NCI-H1694 treated with DMSO at 0.1 percent for 48 hours (cell line): ENCODE measurements at regions not wholly inside any gene's neighbourhood (a gene's known extent, or its start where the extent isn't known, plus 50 kb on each side); places are given as distances from the start of the nearest gene placed in this dataset.
"Not testable (repeated sequence)": the region's sequence is repeated elsewhere in the genome, so short reads cannot be mapped to it uniquely, and the experiment has no call there.

Experiments used
- DNase-seq: peaks from one replicate; lab custom pipeline; 2025; lab: John Stamatoyannopoulos, UW

DNA sequence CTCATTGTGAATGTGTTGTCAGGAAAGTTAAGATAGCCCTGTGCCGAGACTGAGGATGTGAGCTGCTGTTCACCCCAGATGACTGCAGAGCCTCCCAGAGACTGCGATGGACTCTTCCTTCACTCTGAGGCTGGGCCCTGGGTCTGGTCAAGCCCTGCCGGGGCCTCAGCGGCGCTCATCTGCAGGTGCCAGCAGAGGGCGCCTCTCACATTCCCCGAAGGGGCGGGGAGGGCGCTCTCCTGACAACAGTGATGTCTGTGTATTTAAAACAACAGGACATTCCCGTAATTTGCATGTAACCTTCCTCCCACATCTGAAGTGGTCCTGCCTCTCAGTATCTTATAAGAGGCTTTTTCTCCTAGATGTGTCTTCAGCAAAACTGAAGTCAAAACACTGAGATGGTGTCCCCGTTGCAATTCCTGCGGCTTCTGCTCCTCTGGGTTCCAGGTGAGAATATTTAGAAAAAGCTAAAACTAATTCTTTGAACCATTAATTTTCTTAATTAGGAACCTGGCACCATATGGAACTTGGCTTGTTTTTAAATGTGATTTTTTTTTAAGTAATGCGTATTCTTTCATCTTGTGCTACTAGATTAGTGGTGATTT lies 1377.9 kb downstream of the RPIA start:
- DNase-seq = no peak

GRCh38 chr2:90076311-90076710 lies 1384.8 kb downstream of the RPIA start:
- no peak for DNase-seq

DNA sequence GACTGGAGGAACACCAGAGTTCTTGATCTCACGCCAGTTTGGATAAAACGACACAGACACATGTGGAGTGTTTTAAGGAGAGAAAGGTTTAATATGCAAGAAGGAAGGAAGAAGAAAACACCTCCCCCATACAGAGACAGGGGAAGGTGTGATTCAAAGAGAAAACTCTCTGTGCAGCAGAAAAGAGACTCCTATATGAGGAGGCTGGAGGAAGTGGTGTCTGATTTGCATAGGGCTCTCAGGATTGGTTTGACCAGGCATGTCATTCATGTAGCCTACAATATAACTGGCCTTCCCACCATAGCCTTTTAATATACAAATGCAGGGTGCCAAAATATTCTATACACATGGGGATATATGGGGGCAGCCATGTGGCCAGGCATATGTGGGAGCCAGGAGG lies 1386.5 kb downstream of the RPIA start:
- DNase-seq = no peak

DNA sequence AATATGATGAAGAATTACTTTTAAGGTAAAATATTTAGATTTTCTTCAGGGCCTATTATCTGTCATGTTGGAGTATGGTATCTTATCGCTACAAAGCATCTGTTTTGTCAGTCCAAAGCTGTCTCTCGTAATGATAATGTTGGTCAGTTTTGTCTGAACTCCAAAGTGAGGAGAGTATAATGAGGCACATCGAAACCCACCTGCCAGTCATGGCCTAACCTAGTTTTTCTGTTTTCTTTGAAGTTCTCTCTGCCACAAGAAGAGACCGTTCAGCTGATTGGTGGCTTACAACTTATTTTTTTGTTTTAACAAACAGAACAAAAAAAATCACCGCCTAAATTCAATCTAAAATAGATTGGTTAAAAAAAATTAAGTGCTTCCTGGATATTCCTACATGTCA lies 1387.9 kb downstream of the RPIA start:
- no peak for DNase-seq

DNA sequence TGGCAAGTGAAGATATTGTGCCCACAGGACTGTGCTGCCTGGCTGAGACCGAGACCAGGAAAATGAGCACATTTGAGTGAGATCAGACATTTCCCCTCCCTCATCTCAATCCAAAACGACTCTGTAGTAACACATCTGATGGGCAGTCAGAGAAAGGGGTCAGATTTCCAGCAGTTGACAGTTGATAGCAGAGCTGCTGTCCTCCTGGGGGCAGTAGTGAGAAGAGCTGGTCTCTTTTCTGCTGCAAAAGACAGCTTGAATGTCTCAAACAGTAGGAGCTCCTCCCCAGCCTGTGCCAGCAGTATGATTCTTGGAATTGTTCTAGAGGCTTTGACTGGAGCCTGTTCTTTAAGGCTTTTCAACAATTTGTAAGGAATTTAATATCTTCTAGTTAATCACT lies 1396.3 kb downstream of the RPIA start:
- not testable (repeated sequence) for DNase-seq

DNA sequence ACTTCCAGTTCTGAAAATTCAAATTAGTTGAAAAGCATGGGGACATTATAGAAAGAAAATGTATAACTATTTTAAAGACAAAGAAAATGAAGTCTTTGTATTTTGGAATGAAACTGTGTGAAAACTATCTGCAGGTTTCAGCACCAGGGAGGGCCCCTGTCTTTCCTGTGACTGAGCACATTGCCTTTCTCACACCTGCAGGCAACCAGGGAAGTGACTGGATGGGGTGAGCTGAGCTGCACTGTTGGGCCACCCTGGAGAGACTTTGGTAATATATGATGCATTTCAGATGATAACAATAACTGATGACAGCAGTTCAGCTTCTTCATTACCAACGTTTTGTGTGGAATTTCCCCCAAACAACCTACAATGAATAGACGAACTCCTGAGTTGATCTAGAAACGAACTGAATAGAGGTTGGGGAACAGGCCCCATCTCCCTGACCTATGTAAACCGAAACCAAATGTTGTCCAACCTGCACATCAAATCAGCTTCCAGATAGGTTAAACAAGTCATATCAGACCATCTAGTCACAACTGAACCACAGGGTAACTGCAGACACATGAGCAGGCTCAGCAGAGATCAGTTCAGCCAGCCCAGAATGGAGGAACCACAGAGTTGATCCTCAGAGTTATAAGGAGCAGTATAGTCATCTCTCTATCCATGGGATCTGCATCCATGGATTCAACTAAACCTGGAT lies 1402.2 kb downstream of the RPIA start:
- DNase-seq = not testable (repeated sequence)

- DNase-seq = not testable (repeated sequence)
Observed at GRCh38 chr2:90097617-90098016, 1406.1 kb downstream of the RPIA start.

- DNase-seq = not testable (repeated sequence)
Observed at GRCh38 chr2:90105142-90105541, 1413.7 kb downstream of the RPIA start.

DNA sequence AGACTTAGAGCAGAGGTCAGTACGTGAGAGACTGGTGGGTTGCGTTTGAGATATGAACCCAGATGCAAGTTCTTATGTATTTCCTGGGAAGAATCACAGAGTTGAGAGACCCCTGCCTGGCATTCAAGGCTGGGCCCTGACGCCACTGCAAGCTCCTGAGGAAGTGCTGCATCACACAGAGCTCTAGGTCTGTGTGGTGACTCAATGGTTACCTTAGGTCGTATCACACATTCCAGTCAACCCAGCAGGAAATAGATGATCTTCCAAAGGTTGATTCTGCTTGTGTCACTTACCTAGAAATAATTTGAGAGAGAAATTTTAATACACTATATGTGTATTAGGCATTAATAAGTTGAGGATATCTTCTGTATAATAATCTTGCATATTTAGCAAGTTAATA lies 1431.9 kb downstream of the RPIA start:
- DNase-seq = not testable (repeated sequence)

DNA sequence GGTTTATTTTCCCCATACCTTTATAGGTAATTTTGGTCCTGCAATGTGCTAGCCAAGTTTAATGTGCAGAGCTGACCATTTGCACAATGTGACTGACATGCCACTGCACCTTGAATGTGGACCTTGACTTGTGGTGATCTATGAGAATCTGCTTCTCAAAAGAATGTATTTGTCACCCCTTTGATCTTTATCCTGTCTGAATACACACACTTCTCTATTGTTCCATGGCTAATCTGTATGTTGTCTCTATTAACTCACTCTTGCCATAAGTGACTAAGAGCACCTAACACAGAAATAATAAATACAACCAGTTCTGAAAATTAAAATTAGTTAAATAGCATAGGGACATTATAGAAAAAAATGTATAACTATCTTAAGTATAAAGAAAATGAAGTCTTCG lies 1447.6 kb downstream of the RPIA start:
- DNase-seq = not testable (repeated sequence)

DNA sequence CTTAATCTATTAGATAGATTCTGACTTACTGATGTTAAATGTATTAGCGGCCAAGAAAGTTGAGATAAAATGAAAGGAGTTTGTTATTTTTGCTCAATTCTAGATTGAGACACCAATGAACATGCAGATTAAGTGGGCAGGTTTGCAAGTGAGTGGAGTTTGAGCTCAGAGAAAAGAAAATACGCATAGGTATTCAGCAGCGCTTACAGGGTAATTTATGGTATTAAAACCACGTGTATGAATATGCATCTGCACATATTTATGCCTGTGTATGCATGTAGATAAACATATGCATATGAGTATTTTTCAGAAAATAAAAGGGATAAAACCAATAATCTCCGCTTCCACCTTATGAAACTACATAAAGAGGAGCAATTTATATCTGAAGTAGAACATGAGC lies 1450.1 kb downstream of the RPIA start:
- not testable (repeated sequence) for DNase-seq

DNA sequence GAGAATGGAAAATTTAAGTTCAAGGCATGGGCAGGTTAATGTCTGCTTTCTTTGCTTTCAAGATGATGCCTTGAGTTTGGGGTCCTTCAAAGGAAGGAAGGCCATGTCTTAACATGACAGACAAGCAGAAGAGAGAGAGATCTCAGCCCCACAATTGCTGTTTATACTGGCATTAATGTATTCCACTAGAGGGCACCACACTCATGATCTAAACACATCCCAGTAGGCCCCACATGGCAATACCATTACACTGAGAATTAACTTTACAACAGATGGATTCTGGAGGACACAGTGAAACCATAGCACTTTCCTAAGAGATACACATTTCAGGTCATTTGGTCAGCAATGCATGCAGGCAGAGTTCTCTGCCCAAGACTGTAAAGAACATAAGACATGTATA lies 1460.3 kb downstream of the RPIA start:
- not testable (repeated sequence) for DNase-seq

- not testable (repeated sequence) for DNase-seq
Observed at GRCh38 chr2:90170978-90171377, 1479.5 kb downstream of the RPIA start.

- not testable (repeated sequence) for DNase-seq
Observed at GRCh38 chr2:90173081-90173480, 1481.6 kb downstream of the RPIA start.

- DNase-seq = not testable (repeated sequence)
Observed at GRCh38 chr2:90179591-90179990, 1488.1 kb downstream of the RPIA start.

GRCh38 chr2:90207454-90208058 lies 1516.1 kb downstream of the RPIA start:
- peak; percentile 27 for DNase-seq

DNA sequence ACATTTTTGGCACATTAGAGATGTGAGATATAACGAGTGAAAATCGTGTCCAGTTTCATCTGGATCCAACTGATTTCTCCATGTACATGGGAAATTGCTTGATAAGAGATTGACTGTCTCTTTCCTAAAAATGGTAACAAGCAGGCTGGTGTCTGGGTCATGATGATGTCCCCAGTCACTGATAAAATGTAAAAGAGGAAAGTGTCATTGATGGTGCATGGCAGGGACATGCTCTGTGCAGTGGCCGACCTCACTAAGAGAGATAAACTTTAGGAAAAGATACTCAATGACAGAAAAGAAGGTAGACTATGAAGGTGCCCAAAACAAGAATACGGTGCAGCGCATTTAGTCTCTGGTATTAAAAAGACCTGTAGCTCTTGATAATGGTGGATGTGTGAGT lies 1517.5 kb downstream of the RPIA start:
- no peak for DNase-seq

DNA sequence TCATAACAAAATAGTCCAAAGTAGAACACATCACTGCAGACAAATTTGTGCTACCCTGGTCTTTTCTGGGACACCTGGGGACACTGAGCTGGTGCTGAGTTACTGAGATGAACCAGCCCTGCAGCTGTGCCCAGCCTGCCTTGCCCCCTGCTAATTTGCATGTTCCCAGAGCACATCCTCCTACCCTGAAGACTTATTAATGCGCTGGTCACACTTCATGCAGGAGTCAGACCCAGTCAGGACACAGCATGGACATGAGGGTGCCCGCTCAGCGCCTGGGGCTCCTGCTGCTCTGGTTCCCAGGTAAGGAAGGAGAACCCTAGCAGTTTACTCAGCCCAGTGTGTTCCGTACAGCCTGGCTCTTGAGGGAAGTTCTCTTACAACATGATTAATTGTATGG lies 1518.3 kb downstream of the RPIA start:
- no peak for DNase-seq

DNA sequence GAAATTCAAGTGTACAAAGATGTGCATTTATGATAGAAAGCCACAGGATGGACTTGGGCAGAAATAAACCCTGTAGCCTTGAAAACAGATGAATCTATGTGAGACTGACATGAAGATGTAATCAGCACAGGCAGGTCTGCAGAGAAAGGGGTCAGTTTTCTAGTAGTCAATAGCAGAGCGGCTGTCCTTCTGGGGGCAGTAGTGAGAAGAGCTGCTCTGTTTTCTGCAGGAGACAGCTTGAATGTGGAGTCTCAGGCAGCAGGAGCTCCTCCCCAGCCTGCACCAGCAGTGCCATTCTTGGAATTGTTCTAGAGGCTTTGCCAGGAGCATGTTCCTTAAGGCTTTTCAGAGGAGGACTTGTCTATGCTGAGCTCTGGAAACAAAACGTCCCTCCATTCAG lies 1524.4 kb downstream of the RPIA start:
- DNase-seq = not testable (repeated sequence)

DNA sequence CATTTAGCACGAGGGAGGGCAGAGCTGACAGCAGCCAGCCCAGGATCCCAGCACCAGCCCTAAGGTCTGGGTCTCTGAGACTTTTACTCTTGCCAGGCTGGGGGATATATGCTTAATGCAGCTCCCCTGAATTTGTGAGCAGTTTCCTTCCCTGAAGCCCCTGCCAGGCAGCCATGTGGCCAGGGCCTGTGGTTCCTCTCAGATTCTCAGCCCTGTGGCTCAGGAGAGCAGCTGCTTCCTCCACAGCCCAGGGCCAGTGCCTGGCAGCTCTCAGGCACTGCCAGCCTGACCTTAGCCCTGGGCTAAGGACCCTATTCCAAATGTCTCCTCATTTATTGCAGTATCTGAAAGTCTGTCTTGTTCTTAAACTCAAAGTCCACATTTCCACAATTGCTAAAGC lies 1525.3 kb downstream of the RPIA start:
- DNase-seq = not testable (repeated sequence)

DNA sequence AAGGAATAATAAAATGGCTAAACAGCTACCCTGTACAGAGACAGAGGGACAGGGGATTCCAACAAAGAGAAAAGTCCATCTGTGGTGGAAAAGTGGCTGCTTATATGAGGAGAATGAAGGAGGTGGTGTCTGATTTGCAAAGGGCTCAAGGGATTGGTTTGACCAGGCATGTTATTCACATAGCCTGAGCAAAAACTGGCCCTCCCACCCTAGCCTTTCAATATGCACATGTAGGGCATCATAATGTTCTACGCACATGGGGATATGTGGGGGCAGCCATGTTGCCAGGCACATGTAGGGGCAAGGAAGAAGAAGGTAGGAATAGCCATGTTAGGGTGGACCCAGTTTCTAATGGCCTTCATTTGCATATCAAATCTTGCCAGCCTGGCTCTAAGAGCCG lies 1527.1 kb downstream of the RPIA start:
- DNase-seq = not testable (repeated sequence)

DNA sequence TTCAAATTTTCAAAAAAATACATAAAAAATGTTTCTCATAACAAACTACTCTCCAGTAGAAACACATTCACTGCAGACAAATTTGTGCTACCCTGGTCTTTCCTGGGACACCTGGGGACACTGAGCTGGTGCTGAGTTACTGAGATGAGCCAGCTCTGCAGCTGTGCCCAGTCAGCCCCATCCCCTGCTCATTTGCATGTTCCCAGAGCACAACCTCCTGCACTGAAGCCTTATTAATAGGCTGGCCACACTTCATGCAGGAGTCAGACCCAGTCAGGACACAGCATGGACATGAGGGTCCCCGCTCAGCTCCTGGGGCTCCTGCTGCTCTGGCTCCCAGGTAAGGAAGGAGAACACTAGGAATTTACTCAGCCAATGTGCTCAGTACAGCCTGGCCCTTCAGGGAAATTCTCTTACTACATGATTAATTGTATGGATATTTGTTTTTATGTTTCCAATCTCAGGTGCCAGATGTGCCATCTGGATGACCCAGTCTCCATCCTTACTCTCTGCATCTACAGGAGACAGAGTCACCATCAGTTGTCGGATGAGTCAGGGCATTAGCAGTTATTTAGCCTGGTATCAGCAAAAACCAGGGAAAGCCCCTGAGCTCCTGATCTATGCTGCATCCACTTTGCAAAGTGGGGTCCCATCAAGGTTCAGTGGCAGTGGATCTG lies 1529.3 kb downstream of the RPIA start:
- not testable (repeated sequence) for DNase-seq

- no peak for DNase-seq
Observed at GRCh38 chr2:90221300-90221651, 1529.8 kb downstream of the RPIA start.
